ENCODE measurements at regions not wholly inside any gene's neighbourhood (a gene's known extent, or its start where the extent isn't known, plus 50 kb on each side); places are given as distances from the start of the nearest gene placed in this dataset.

- TF ChIP-seq POLR2A (IDR thresholded peaks at IDR 0.05; ENCODE audit: low read depth, low read length) (no peak), TAF1 (IDR thresholded peaks at IDR 0.05; ENCODE audit: borderline replicate concordance, low read depth, low read length) (no peak)
Observed at GRCh38 chr10:9028231-9028630, 973.7 kb downstream of the GATA3 start.
